GM12875 (cell line): ENCODE measurements at regions not wholly inside any gene's neighbourhood (a gene's known extent, or its start where the extent isn't known, plus 50 kb on each side); places are given as distances from the start of the nearest gene placed in this dataset.

ENCODE experiments used
- H3K4me3 ChIP-seq: one replicate; pipeline ENCODE4 v1.5.1; 2011; ENCODE audit warnings: low read depth, low read length, control low read depth
- CTCF ChIP-seq: IDR thresholded peaks from 2 replicates; pipeline ENCODE4 v1.5.1; 2011; ENCODE audit warnings: low read depth, mild to moderate bottlenecking, control low read depth, inconsistent platforms, low read length, moderate library complexity, borderline replicate concordance; ENCODE audit not compliant: insufficient read depth

- no peak for TF ChIP-seq CTCF
- no peak overlapping the region for H3K4me3 ChIP-seq
Measured at GRCh38 chr6:2496291-2496690, 250.9 kb upstream of the GMDS start.

DNA sequence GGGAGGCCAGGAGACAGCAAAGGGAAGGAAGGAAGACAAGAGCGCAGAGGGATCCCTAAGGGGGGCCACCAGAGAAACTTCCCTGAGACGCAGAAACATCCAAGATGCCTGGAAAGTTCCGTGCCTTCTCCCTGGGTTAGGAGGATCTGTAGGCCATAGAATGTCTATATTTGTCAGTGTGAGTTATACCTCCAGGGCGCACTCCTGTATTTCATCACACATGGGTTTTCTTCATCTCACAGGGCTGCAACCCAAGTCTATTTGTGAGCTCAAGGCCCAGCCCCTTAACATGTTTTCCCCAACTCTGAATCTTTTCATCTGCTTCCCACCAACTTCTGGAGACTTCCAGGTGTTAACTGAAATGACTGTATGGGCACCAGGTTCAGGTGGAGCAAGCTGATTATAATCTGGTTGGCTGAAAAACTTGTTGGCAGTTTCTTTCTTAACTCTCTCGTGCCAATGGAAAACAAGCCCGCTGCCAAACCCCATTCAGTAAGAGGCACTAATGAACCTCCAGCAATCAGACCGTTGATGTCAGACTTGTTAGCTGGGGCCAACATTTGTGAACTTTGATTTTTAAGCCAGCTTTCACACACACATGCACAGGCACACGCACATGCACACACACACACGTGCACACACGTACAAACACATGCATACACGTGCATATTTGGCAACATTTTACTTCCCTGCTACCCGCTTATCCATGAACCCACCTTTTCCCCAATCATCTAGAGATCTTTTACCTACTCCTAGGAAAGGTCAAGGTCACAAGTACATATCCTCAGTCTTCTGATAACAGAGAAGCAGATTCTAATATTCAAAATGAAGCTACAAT lies 247.5 kb upstream of the GMDS start:
- TF ChIP-seq CTCF: no peak

DNA sequence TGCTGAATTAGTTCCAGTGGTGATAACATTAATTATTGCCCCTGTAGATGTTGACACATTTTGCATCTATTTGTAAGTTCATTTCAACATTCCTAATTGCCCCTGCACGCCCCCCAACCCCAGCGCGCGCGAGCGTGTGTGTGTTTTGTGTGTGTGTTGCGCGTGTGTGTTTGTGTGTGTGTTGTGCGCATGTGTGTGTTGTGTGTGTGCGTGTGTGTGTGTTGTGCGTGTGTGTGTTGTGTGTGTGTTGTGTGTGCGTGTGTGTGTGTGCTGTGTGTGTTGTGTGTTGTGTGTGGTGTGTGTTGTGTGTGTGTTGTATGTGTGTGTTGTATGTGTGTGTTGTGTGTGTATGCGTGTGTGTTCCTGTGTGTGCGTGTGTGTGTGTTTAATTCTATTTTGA lies 245.7 kb upstream of the GMDS start:
- TF ChIP-seq CTCF: no peak
- no peak overlapping the region for H3K4me3 ChIP-seq

More for the DNA sequence above, 247.5 kb upstream of the GMDS start:
- H3K4me3 ChIP-seq: no peak overlapping the region

DNA sequence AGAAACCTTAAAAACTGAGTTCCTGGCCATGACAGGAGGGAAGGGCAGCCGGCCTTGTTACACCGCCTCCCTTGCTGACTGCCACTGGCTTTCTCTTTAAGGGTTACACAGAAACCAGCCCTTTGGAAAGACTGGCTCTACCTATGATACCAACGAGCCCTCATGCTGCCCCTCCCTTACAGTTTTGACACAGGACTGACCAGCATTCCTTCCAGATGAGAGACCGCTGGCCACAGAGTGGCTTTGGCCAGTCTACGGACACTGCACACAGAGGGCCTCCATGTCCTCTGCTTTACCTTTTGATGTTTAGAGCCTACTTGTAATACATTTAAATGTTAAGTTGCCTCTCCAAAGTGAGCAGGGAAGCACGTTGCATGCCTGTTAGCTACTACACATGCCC lies 243.2 kb upstream of the GMDS start:
- no peak overlapping the region for H3K4me3 ChIP-seq
- no peak for TF ChIP-seq CTCF

- TF ChIP-seq CTCF: no peak
- H3K4me3 ChIP-seq: no peak overlapping the region
Measured at GRCh38 chr6:2485116-2485515, 239.7 kb upstream of the GMDS start.

- TF ChIP-seq CTCF: no peak
- H3K4me3 ChIP-seq: no peak overlapping the region
Measured at GRCh38 chr6:2482773-2483172, 237.4 kb upstream of the GMDS start.

GRCh38 chr6:2481307-2481706 lies 235.9 kb upstream of the GMDS start:
- TF ChIP-seq CTCF: no peak
- H3K4me3 ChIP-seq: no peak overlapping the region
